PC-9 (cell line): ENCODE measurements at regions not wholly inside any gene's neighbourhood (a gene's known extent, or its start where the extent isn't known, plus 50 kb on each side); places are given as distances from the start of the nearest gene placed in this dataset.

ENCODE experiments used
- BruUV-seq: library from RNA; stranded (reverse); fragments of 400-500 nt; replicated peaks from 2 replicates; lab custom pipeline; 2021; lab: Mats Ljungman, UMichigan
- CTCF ChIA-PET: fragments of 300-600 bp; sonication (Branson Sonifier 250); formaldehyde crosslinking; loops from one replicate; lab custom pipeline; 2022; ENCODE audit warnings: antibody characterized with exemption; lab: Charles Lee
- POLR2A ChIA-PET: fragments of 300-600 bp; sonication (Branson Sonifier 250); formaldehyde crosslinking; loops from one replicate; lab custom pipeline; 2022; ENCODE audit warnings: antibody characterized with exemption; ENCODE audit not compliant: unreplicated experiment; lab: Charles Lee
- DNase-seq, 2 experiments: peaks; one replicate each; pipeline versions ENCODE4 v3.0.0 to v3.0.0-alpha.2; 2015 to 2022; ENCODE audit warnings: mixed read lengths in 1 of 2
- H2AFZ ChIP-seq: fragments of 200-600 bp; sonication (generic); 2 replicates; pipeline ENCODE4 v1.8.1; 2017; ENCODE audit warnings: antibody characterized with exemption
- H3F3A ChIP-seq: fragments of 200-600 bp; sonication (generic); 2 replicates; pipeline ENCODE4 v1.8.1; 2017; ENCODE audit warnings: antibody characterized with exemption, mild to moderate bottlenecking, low read depth; ENCODE audit not compliant: insufficient read depth
- H3K27ac ChIP-seq: fragments of 200-600 bp; sonication (generic); 2 replicates; pipeline ENCODE4 v1.6.1; 2016; ENCODE audit warnings: mixed run types
- H3K27me3 ChIP-seq: fragments of 200-600 bp; sonication (generic); 2 replicates; pipeline ENCODE4 v1.6.1; 2016; ENCODE audit warnings: low read depth, mixed run types; ENCODE audit not compliant: insufficient read depth
- H3K36me3 ChIP-seq: fragments of 200-600 bp; sonication (generic); 2 replicates; pipeline ENCODE4 v1.6.1; 2016; ENCODE audit warnings: low read depth, mixed run types
- H3K4me1 ChIP-seq: fragments of 200-600 bp; sonication (generic); replicated peaks from 2 replicates; pipeline ENCODE4 v1.6.1; 2016; ENCODE audit warnings: mixed run types; ENCODE audit not compliant: insufficient read depth
- H3K4me2 ChIP-seq: fragments of 200-600 bp; sonication (generic); 2 replicates; pipeline ENCODE4 v1.6.1; 2017; ENCODE audit warnings: mixed run types
- H3K4me3 ChIP-seq: fragments of 200-600 bp; sonication (generic); 2 replicates; pipeline ENCODE4 v1.6.1; 2016; ENCODE audit warnings: mixed run types
- H3K79me2 ChIP-seq: fragments of 200-600 bp; sonication (generic); 2 replicates; pipeline ENCODE4 v1.6.1; 2017; ENCODE audit warnings: low read depth, mixed run types
- H3K9me2 ChIP-seq: fragments of 200-600 bp; sonication (generic); 2 replicates; pipeline ENCODE4 v1.8.1; 2017; ENCODE audit warnings: mild to moderate bottlenecking; ENCODE audit not compliant: insufficient read depth
- H3K9me3 ChIP-seq: fragments of 200-600 bp; sonication (generic); 2 replicates; pipeline ENCODE4 v1.8.1; 2016; ENCODE audit warnings: low read depth; ENCODE audit not compliant: insufficient read depth
- H4K20me1 ChIP-seq: fragments of 200-600 bp; sonication (generic); 2 replicates; pipeline ENCODE4 v1.8.1; 2017; ENCODE audit not compliant: insufficient read depth
- CTCF ChIP-seq: fragments of 200-600 bp; sonication (generic); conservative IDR thresholded peaks from 2 replicates; pipeline ENCODE4 v1.6.1; 2017; ENCODE audit warnings: mixed run types, antibody characterized with exemption, mild to moderate bottlenecking, moderate library complexity
- EZH2 ChIP-seq: fragments of 200-600 bp; sonication (generic); IDR thresholded peaks from 2 replicates; pipeline ENCODE4 v1.8.0; 2017; ENCODE audit warnings: antibody characterized with exemption, low read depth
- intact Hi-C: fragments of 100-400 bp; cut with micrococcal nuclease; formaldehyde crosslinking; loops from one replicate; pipeline ENCODE4 v1.10.0; 2022; ENCODE audit not compliant: unreplicated experiment

GRCh38 chr6:85026021-85026420, 261.6 kb upstream of the TBX18 start:
- no peaks in the 10 kb centered on the region for H4K20me1 ChIP-seq
- H3K9me2 ChIP-seq: no peaks in the 10 kb centered on the region
- H3K4me1 ChIP-seq: no peaks in the 10 kb centered on the region
- no peak overlapping the region for H3K4me2 ChIP-seq
- H3K36me3 ChIP-seq: no peaks in the 10 kb centered on the region
- H2AFZ ChIP-seq: no peak overlapping the region
- no peaks in the 10 kb centered on the region for H3K79me2 ChIP-seq
- no TSS peak for BruUV-seq
- no peak for DNase-seq
- H3K27me3 ChIP-seq: no peaks in the 10 kb centered on the region
- intact Hi-C loops: no loop called here
- ChIA-PET CTCF (no interaction called here), POLR2A (no interaction called here)
- H3F3A ChIP-seq: no peaks in the 10 kb centered on the region
- H3K9me3 ChIP-seq: no peaks in the 10 kb centered on the region
- TF ChIP-seq EZH2 (no peak), CTCF (no peak)
- no peak overlapping the region for H3K4me3 ChIP-seq
- H3K27ac ChIP-seq: no peak overlapping the region

GRCh38 chr6:85023721-85024120, 259.3 kb upstream of the TBX18 start:
- Histone ChIP-seq H3K4me1 (no peaks in the 10 kb centered on the region), H3K27ac (no peak overlapping the region), H3K9me3 (no peaks in the 10 kb centered on the region), H4K20me1 (no peaks in the 10 kb centered on the region), H3K27me3 (no peaks in the 10 kb centered on the region), H3K4me2 (no peak overlapping the region), H2AFZ (no peak overlapping the region), H3K4me3 (no peak overlapping the region), H3K36me3 (no peaks in the 10 kb centered on the region), H3K9me2 (no peaks in the 10 kb centered on the region), H3K79me2 (no peaks in the 10 kb centered on the region), H3F3A (no peaks in the 10 kb centered on the region)
- BruUV-seq: no TSS peak
- POLR2A ChIA-PET: no interaction called here
- DNase-seq: no peak
- intact Hi-C loops: no loop called here
- CTCF ChIA-PET: no interaction called here
- no peak for TF ChIP-seq EZH2
- TF ChIP-seq CTCF: no peak

- intact Hi-C loops: loop anchor here (5.0 kb wide), 2 partner anchors 305 to 735 kb away; no protein-coding TSS in a partner anchor
- Histone ChIP-seq H3K4me3 (no peak overlapping the region), H3K79me2 (no peaks in the 10 kb centered on the region), H3F3A (no peaks in the 10 kb centered on the region), H3K36me3 (no peaks in the 10 kb centered on the region), H3K9me3 (no peaks in the 10 kb centered on the region), H3K9me2 (no peaks in the 10 kb centered on the region), H3K27ac (no peak overlapping the region), H4K20me1 (no peaks in the 10 kb centered on the region), H2AFZ (no peak overlapping the region), H3K4me2 (no peak overlapping the region), H3K4me1 (no peaks in the 10 kb centered on the region), H3K27me3 (no peaks in the 10 kb centered on the region)
- BruUV-seq: no TSS peak
- CTCF ChIA-PET: no interaction called here
- POLR2A ChIA-PET: no interaction called here
- no peak for DNase-seq
- TF ChIP-seq EZH2 (no peak), CTCF (no peak)
These were observed 253.0 kb upstream of the TBX18 start for GRCh38 chr6:85017352-85017751.
